Upper lobe of left lung (tissue), 4 donors: ENCODE measurements at regions not wholly inside any gene's neighbourhood (a gene's known extent, or its start where the extent isn't known, plus 50 kb on each side); places are given as distances from the start of the nearest gene placed in this dataset.

Experiments
- CTCF ChIP-seq, 6 experiments: fragments of 450-650 bp in 4 of 6; fragments of 200-600 bp in 2 of 6; sonication (generic) in 2 of 6; IDR thresholded peaks; one replicate each; pipeline ENCODE4 v1.5.1; 2016 to 2019; ENCODE audit warnings: antibody characterized with exemption in 6 of 6
- POLR2AphosphoS5 ChIP-seq, 2 donors: sonication (generic); formaldehyde crosslinking; IDR thresholded peaks; one replicate each; pipeline ENCODE4 v1.5.1; 2017; ENCODE audit warnings: antibody characterized with exemption in 2 of 2

- TF ChIP-seq POLR2AphosphoS5 (IDR thresholded peaks at IDR 0.05), result no peak
- no peak for TF ChIP-seq CTCF (IDR thresholded peaks at IDR 0.05)
Observed at GRCh38 chr4:119690871-119691270, 62.3 kb upstream of the PDE5A start.
